NOMO-1 treated with DMSO at 0.1 percent for 48 hours (cell line): ENCODE measurements at regions not wholly inside any gene's neighbourhood (a gene's known extent, or its start where the extent isn't known, plus 50 kb on each side); places are given as distances from the start of the nearest gene placed in this dataset.

Experiments
- DNase-seq: peaks from one replicate; lab custom pipeline; 2025; ENCODE audit not compliant: unreplicated experiment; lab: John Stamatoyannopoulos, UW

GRCh38 chr9:38229504-38230155 is 160.6 kb upstream of the SHB start:
- DNase-seq: no peak

- DNase-seq: no peak
Measured at GRCh38 chr9:38229104-38229500, 160.1 kb upstream of the SHB start.

GRCh38 chr9:38228331-38229103 is 159.5 kb upstream of the SHB start:
- DNase-seq: no peak

- DNase-seq: no peak
Measured at GRCh38 chr9:38227656-38228055, 158.6 kb upstream of the SHB start.

GRCh38 chr9:38227061-38227540 is 158.1 kb upstream of the SHB start:
- peak; percentile 17 for DNase-seq

GRCh38 chr9:38226491-38226951 is 157.5 kb upstream of the SHB start:
- DNase-seq: peak; percentile 39

- no peak for DNase-seq
Measured at GRCh38 chr9:38224941-38225340, 155.9 kb upstream of the SHB start.

GRCh38 chr9:38216572-38216971 is 147.5 kb upstream of the SHB start:
- DNase-seq: no peak

- no peak for DNase-seq
Measured at GRCh38 chr9:38215465-38215864, 146.4 kb upstream of the SHB start.

GRCh38 chr9:38214432-38214831 is 145.4 kb upstream of the SHB start:
- no peak for DNase-seq

- no peak for DNase-seq
Measured at GRCh38 chr9:38213631-38214299, 144.7 kb upstream of the SHB start.

GRCh38 chr9:38212016-38212415 is 143.0 kb upstream of the SHB start:
- no peak for DNase-seq

GRCh38 chr9:38211002-38211401 is 142.0 kb upstream of the SHB start:
- no peak for DNase-seq

GRCh38 chr9:38208206-38208901 is 139.3 kb upstream of the SHB start:
- no peak for DNase-seq

GRCh38 chr9:38207247-38207778 is 138.3 kb upstream of the SHB start:
- DNase-seq: no peak

GRCh38 chr9:38205279-38205678 is 136.3 kb upstream of the SHB start:
- DNase-seq: no peak

- DNase-seq: no peak
Measured at GRCh38 chr9:38202336-38202938, 133.4 kb upstream of the SHB start.

GRCh38 chr9:38201844-38202243 is 132.8 kb upstream of the SHB start:
- no peak for DNase-seq

- no peak for DNase-seq
Measured at GRCh38 chr9:38200431-38200830, 131.4 kb upstream of the SHB start.

- DNase-seq: no peak
Measured at GRCh38 chr9:38198140-38198539, 129.1 kb upstream of the SHB start.

GRCh38 chr9:38196714-38197113 is 127.7 kb upstream of the SHB start:
- no peak for DNase-seq
